ENCODE measurements at regions not wholly inside any gene's neighbourhood (a gene's known extent, or its start where the extent isn't known, plus 50 kb on each side); places are given as distances from the start of the nearest gene placed in this dataset.

DNA sequence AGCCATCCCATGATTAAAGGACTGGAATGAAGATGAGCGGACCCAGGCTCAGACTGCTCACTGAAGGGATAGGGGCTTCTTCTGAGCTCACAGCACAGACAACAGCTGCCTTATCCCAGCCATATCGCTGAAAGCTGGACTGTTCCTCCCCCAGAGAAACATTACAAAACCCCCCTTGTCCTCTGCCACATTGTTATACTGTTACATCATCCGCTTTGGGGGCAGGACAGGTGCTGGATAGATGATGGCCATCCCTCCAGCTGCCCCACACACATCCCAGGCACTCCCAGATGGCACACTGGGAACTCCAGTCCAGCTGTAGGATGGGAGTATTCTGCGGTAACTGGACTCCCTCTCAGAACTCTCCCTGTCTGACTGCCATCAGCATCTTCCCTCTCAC, 58.7 kb upstream of the BTRC start:
- no peaks in the 10 kb centered on the region for H3K4me1 ChIP-seq (ENCODE audit: insufficient read depth, poor library complexity, severe bottlenecking)
- H3K27ac ChIP-seq (ENCODE audit: poor library complexity, severe bottlenecking), result no peak overlapping the region
- ATAC-seq (ENCODE audit: low read depth) (no peak), DNase-seq (ENCODE audit: low spot score) (no peak)
- H3K4me3 ChIP-seq (ENCODE audit: severe bottlenecking), result no peak overlapping the region
- TF ChIP-seq, protein P1, sequence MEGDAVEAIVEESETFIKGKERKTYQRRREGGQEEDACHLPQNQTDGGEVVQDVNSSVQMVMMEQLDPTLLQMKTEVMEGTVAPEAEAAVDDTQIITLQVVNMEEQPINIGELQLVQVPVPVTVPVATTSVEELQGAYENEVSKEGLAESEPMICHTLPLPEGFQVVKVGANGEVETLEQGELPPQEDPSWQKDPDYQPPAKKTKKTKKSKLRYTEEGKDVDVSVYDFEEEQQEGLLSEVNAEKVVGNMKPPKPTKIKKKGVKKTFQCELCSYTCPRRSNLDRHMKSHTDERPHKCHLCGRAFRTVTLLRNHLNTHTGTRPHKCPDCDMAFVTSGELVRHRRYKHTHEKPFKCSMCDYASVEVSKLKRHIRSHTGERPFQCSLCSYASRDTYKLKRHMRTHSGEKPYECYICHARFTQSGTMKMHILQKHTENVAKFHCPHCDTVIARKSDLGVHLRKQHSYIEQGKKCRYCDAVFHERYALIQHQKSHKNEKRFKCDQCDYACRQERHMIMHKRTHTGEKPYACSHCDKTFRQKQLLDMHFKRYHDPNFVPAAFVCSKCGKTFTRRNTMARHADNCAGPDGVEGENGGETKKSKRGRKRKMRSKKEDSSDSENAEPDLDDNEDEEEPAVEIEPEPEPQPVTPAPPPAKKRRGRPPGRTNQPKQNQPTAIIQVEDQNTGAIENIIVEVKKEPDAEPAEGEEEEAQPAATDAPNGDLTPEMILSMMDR (IDR thresholded peaks at IDR 0.05; ENCODE audit: poor library complexity, severe bottlenecking), result no peak
- H3K27me3 ChIP-seq (ENCODE audit: insufficient read depth, poor library complexity, severe bottlenecking), result peaks cover 36% of the 10 kb centered on the region
- H3K36me3 ChIP-seq (ENCODE audit: low read depth), result no peaks in the 10 kb centered on the region
- no peaks in the 10 kb centered on the region for H3K9me3 ChIP-seq (ENCODE audit: severe bottlenecking)

- Histone ChIP-seq H3K4me1 (ENCODE audit: insufficient read depth, poor library complexity, severe bottlenecking) (no peaks in the 10 kb centered on the region), H3K9me3 (ENCODE audit: severe bottlenecking) (no peaks in the 10 kb centered on the region), H3K4me3 (ENCODE audit: severe bottlenecking) (no peak overlapping the region), H3K27ac (ENCODE audit: poor library complexity, severe bottlenecking) (no peak overlapping the region), H3K36me3 (ENCODE audit: low read depth) (no peaks in the 10 kb centered on the region), H3K27me3 (ENCODE audit: insufficient read depth, poor library complexity, severe bottlenecking) (peaks cover 11% of the 10 kb centered on the region)
- DNase-seq (ENCODE audit: low spot score) (no peak), ATAC-seq (ENCODE audit: low read depth) (peak; percentile 70)
- TF ChIP-seq, protein P1 (IDR thresholded peaks at IDR 0.05; ENCODE audit: poor library complexity, severe bottlenecking), result peak; percentile 84
These were observed 56.0 kb upstream of the BTRC start for GRCh38 chr10:101297901-101298486.

DNA sequence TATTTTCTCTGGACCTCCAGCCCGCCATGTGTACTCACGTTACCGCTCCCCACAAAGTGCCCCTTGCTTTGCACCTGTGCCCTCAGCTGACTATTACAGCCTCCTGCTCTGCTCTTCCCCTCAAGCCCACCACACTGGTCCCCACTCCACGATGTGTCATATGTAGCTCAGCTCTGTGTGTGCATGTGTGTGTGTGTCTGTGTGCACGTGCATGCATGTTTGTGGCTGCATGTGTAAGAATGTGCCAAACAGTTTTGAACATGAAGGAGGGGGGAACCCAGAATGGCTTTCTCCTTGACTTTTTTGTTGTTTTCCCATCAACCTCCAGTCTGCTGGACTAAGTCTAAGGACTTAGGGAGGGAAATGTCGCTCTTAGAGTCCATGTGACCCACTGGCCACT, 54.8 kb upstream of the BTRC start:
- H3K27me3 ChIP-seq (ENCODE audit: insufficient read depth, poor library complexity, severe bottlenecking), result peaks cover 2% of the 10 kb centered on the region
- no peak for ATAC-seq (ENCODE audit: low read depth)
- no peak overlapping the region for H3K4me3 ChIP-seq (ENCODE audit: severe bottlenecking)
- no peaks in the 10 kb centered on the region for H3K36me3 ChIP-seq (ENCODE audit: low read depth)
- no peaks in the 10 kb centered on the region for H3K4me1 ChIP-seq (ENCODE audit: insufficient read depth, poor library complexity, severe bottlenecking)
- DNase-seq (ENCODE audit: low spot score), result no peak
- H3K27ac ChIP-seq (ENCODE audit: poor library complexity, severe bottlenecking), result no peak overlapping the region
- TF ChIP-seq, protein P1 (IDR thresholded peaks at IDR 0.05; ENCODE audit: poor library complexity, severe bottlenecking), result no peak
- H3K9me3 ChIP-seq (ENCODE audit: severe bottlenecking), result no peaks in the 10 kb centered on the region

GRCh38 chr10:101301111-101301731, 52.7 kb upstream of the BTRC start:
- H3K27ac ChIP-seq (ENCODE audit: poor library complexity, severe bottlenecking), result no peak overlapping the region
- no peaks in the 10 kb centered on the region for H3K4me1 ChIP-seq (ENCODE audit: insufficient read depth, poor library complexity, severe bottlenecking)
- H3K4me3 ChIP-seq (ENCODE audit: severe bottlenecking), result no peak overlapping the region
- H3K36me3 ChIP-seq (ENCODE audit: low read depth), result no peaks in the 10 kb centered on the region
- peaks cover 2% of the 10 kb centered on the region for H3K27me3 ChIP-seq (ENCODE audit: insufficient read depth, poor library complexity, severe bottlenecking)
- peak; percentile 80 for ATAC-seq (ENCODE audit: low read depth)
- no peak for DNase-seq (ENCODE audit: low spot score)
- TF ChIP-seq, protein P1 (IDR thresholded peaks at IDR 0.05; ENCODE audit: poor library complexity, severe bottlenecking), result peak; percentile 70
- H3K9me3 ChIP-seq (ENCODE audit: severe bottlenecking), result no peaks in the 10 kb centered on the region

- TF ChIP-seq, protein P1 (IDR thresholded peaks at IDR 0.05; ENCODE audit: poor library complexity, severe bottlenecking), result no peak
- H3K27ac ChIP-seq (ENCODE audit: poor library complexity, severe bottlenecking), result no peak overlapping the region
- H3K4me1 ChIP-seq (ENCODE audit: insufficient read depth, poor library complexity, severe bottlenecking), result peaks cover 4% of the 10 kb centered on the region
- no peak overlapping the region for H3K4me3 ChIP-seq (ENCODE audit: severe bottlenecking)
- no peak for DNase-seq (ENCODE audit: low spot score)
- H3K36me3 ChIP-seq (ENCODE audit: low read depth), result no peaks in the 10 kb centered on the region
- no peak for ATAC-seq (ENCODE audit: low read depth)
- peaks cover under 1% of the 10 kb centered on the region for H3K27me3 ChIP-seq (ENCODE audit: insufficient read depth, poor library complexity, severe bottlenecking)
- no peaks in the 10 kb centered on the region for H3K9me3 ChIP-seq (ENCODE audit: severe bottlenecking)
These were observed 50.8 kb upstream of the BTRC start for GRCh38 chr10:101303087-101303703.

Measured in RWPE2 (cell line).